Esophagus squamous epithelium (tissue), 5 donors: ENCODE measurements at regions not wholly inside any gene's neighbourhood (a gene's known extent, or its start where the extent isn't known, plus 50 kb on each side); places are given as distances from the start of the nearest gene placed in this dataset.
"Not testable (repeated sequence)": the region's sequence is repeated elsewhere in the genome, so short reads cannot be mapped to it uniquely, and the experiment has no call there.

Experiments
- DNase-seq: peaks from one replicate; lab custom pipeline; 2025; lab: John Stamatoyannopoulos, UW
- H3K27ac ChIP-seq, 4 donors: fragments of 200-600 bp; sonication (generic); one replicate each; pipeline ENCODE4 v1.5.1; 2016 to 2019; ENCODE audit warnings: mild to moderate bottlenecking in 1 of 4
- H3K27me3 ChIP-seq, 4 donors: fragments of 200-600 bp; sonication (generic); 1 replicate in 3 of 4; 2 replicates in 1 of 4; pipeline versions ENCODE4 v1.5.1 to v1.6.0; 2017 to 2021; ENCODE audit warnings: antibody characterized with exemption in 1 of 4
- H3K36me3 ChIP-seq, 3 donors: fragments of 200-600 bp; sonication (generic); one replicate each; pipeline ENCODE4 v1.5.1; 2016 to 2019
- H3K4me1 ChIP-seq, 3 donors: fragments of 200-600 bp; sonication (generic); one replicate each; pipeline ENCODE4 v1.5.1; 2017 to 2019
- H3K4me3 ChIP-seq, 4 donors: fragments of 200-600 bp; sonication (generic); 1 replicate in 3 of 4; 2 replicates in 1 of 4; pipeline ENCODE4 v1.5.1; 2016 to 2019; ENCODE audit warnings: mild to moderate bottlenecking in 2 of 4, moderate library complexity in 1 of 4
- H3K9me3 ChIP-seq, 3 donors: fragments of 200-600 bp; sonication (generic); one replicate each; pipeline ENCODE4 v1.5.1; 2016 to 2019
- CTCF ChIP-seq, 6 experiments: fragments of 450-650 bp in 4 of 6; fragments of 200-600 bp in 2 of 6; sonication (generic) in 2 of 6; IDR thresholded peaks; one replicate each; pipeline ENCODE4 v1.5.1; 2016 to 2019; ENCODE audit warnings: antibody characterized with exemption in 6 of 6, mild to moderate bottlenecking in 4 of 6, moderate library complexity in 4 of 6
- POLR2A ChIP-seq, 4 donors: fragments of 450-650 bp; IDR thresholded peaks; one replicate each; pipeline ENCODE4 v1.6.1; 2017; ENCODE audit warnings: antibody characterized with exemption in 4 of 4, mild to moderate bottlenecking in 4 of 4, moderate library complexity in 3 of 4
- WGBS, 2 donors: methylation state at CpG; one replicate each; pipeline ENCODE4 v1.1.5; 2018; 5-methylcytosine and 5-hydroxymethylcytosine counted together
- intact Hi-C: fragments of 100-400 bp; cut with DNase I; formaldehyde crosslinking; loops from one replicate; pipeline ENCODE4 v1.15.0; 2022
- donor health status: DM: yes; HTN: yes; CAD: no.

- no peak for DNase-seq
- Histone ChIP-seq H3K36me3 (no peaks in the 10 kb centered on the region), H3K9me3 (no peaks in the 10 kb centered on the region), H3K27me3 (no peaks in the 10 kb centered on the region), H3K4me3 (no peak overlapping the region), H3K4me1 (no peaks in the 10 kb centered on the region), H3K27ac (no peak overlapping the region)
- intact Hi-C loops, result no loop called here
- TF ChIP-seq POLR2A (IDR thresholded peaks at IDR 0.05), result no peak
- TF ChIP-seq CTCF (IDR thresholded peaks at IDR 0.05), result no peak
These were observed 126.6 kb upstream of the FIBIN start for GRCh38 chr11:26867286-26867685.

- no peak overlapping the region for H3K27ac ChIP-seq
- H3K9me3 ChIP-seq, result peaks cover 0 to 16% (median 0%) of the 10 kb centered on the region in 3 donors
- H3K4me3 ChIP-seq, result no peak overlapping the region
- DNase-seq, result no peak
- no peaks in the 10 kb centered on the region for H3K27me3 ChIP-seq
- WGBS, 2 donors, result 67 to 75% methylated on average over 4 of the region's 4 CpGs
- H3K4me1 ChIP-seq, result no peaks in the 10 kb centered on the region
- no peaks in the 10 kb centered on the region for H3K36me3 ChIP-seq
- intact Hi-C loops, result no loop called here
- TF ChIP-seq POLR2A (IDR thresholded peaks at IDR 0.05) (no peak), CTCF (IDR thresholded peaks at IDR 0.05) (no peak)
These were observed 114.8 kb upstream of the FIBIN start for GRCh38 chr11:26878959-26879581.

GRCh38 chr11:26882363-26882880 lies 111.5 kb upstream of the FIBIN start:
- not testable (repeated sequence) for H3K27ac ChIP-seq
- WGBS, 2 donors, result 38 to 81% methylated on average over 2 to 4 of the region's 4 CpGs

GRCh38 chr11:26891501-26891900 lies 102.4 kb upstream of the FIBIN start:
- DNase-seq, result no peak
- intact Hi-C loops, result no loop called here
- Histone ChIP-seq H3K9me3 (no peaks in the 10 kb centered on the region), H3K36me3 (no peaks in the 10 kb centered on the region), H3K27me3 (no peaks in the 10 kb centered on the region), H3K4me3 (no peak overlapping the region), H3K27ac (no peak overlapping the region), H3K4me1 (peaks cover 0 to 5% (median 0%) of the 10 kb centered on the region in 3 donors)
- TF ChIP-seq CTCF (IDR thresholded peaks at IDR 0.05) (no peak), POLR2A (IDR thresholded peaks at IDR 0.05) (no peak)
- 57 to 58% methylated on average over 2 of the region's 2 CpGs for WGBS, 2 donors

More at GRCh38 chr11:26882363-26882880, 111.5 kb upstream of the FIBIN start:
- H3K36me3 ChIP-seq, DNase-seq, intact Hi-C loops, H3K4me1 ChIP-seq, H3K27me3 ChIP-seq, H3K4me3 ChIP-seq: not testable (repeated sequence)
- H3K9me3 ChIP-seq, result peaks cover 0 to 16% (median 0%) of the 10 kb centered on the region in 3 donors

- Histone ChIP-seq H3K9me3 (no peaks in the 10 kb centered on the region), H3K27ac (no peak overlapping the region), H3K4me3 (no peak overlapping the region), H3K4me1 (peaks cover 0 to 8% (median 0%) of the 10 kb centered on the region in 3 donors), H3K36me3 (no peaks in the 10 kb centered on the region), H3K27me3 (no peaks in the 10 kb centered on the region)
- WGBS, 2 donors, result 43 to 46% methylated on average over 2 of the region's 2 CpGs
- DNase-seq, result no peak
- intact Hi-C loops, result no loop called here
- TF ChIP-seq CTCF (IDR thresholded peaks at IDR 0.05) (no peak), POLR2A (IDR thresholded peaks at IDR 0.05) (no peak)
These were observed 97.2 kb upstream of the FIBIN start for GRCh38 chr11:26896719-26897118.
